Astrocyte of the cerebellum (primary cell): ENCODE measurements at regions not wholly inside any gene's neighbourhood (a gene's known extent, or its start where the extent isn't known, plus 50 kb on each side); places are given as distances from the start of the nearest gene placed in this dataset.

Source experiments
- DNase-seq: peaks from one replicate; pipeline ENCODE4 v3.0.0-alpha.2; 2011; ENCODE audit warnings: low read depth
- H3K4me3 ChIP-seq: 2 replicates; pipeline ENCODE4 v1.5.1; 2011; ENCODE audit warnings: mild to moderate bottlenecking, low read depth, low read length, moderate library complexity
- in situ Hi-C: cut with HindIII; loops from 2 replicates; pipeline ENCODE4 v1.10.0; 2017; ENCODE audit warnings: low sequenced_read_pairs
- TF ChIP-seq, protein P1 (sequence below): IDR thresholded peaks from 2 replicates; pipeline ENCODE4 v1.5.1; 2012; ENCODE audit warnings: low read length, low read depth, moderate library complexity, mild to moderate bottlenecking; ENCODE audit errors: missing control alignments

DNA sequence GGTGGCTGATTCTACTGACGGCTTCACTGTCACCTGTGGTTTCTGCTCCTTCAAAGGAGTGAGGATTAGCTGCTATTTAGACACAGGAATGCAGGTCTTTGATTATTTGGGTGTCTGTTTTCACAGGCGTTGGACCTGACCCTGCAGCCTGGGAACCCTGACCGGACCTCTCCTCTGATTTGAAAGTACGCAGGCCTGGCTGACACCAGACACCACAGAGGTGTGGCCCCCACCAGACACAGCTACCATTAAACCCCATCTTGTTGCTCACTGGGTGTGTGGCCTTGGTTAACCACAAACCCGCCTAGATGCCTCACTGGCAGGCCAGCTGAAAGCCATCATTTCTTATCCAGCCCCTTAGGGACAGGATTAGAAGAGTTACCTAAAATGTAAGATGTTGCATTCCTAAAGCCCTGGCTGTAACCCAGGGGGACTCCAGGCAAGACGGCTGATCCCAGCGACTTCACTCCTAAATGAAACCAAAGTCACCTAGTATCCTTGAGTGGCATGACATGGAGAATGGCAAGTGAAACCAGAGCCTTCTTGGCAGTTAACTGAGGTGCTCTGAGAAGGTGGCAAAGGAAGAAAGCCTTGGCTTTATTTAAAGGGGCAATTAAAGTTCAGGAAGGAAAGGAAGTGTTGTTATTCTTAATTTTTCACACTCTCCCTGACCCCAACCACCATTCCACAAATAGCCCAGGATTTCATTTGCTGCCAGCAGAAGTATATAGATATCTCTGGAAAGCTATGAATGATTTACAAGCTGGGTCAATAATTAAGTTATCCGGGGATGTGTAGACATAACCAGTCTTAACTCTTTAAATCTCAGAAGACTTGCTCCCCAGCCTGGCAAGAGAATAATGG lies 169.9 kb downstream of the QRSL1 start:
- in situ Hi-C loops, result no loop called here
- TF ChIP-seq, protein P1, sequence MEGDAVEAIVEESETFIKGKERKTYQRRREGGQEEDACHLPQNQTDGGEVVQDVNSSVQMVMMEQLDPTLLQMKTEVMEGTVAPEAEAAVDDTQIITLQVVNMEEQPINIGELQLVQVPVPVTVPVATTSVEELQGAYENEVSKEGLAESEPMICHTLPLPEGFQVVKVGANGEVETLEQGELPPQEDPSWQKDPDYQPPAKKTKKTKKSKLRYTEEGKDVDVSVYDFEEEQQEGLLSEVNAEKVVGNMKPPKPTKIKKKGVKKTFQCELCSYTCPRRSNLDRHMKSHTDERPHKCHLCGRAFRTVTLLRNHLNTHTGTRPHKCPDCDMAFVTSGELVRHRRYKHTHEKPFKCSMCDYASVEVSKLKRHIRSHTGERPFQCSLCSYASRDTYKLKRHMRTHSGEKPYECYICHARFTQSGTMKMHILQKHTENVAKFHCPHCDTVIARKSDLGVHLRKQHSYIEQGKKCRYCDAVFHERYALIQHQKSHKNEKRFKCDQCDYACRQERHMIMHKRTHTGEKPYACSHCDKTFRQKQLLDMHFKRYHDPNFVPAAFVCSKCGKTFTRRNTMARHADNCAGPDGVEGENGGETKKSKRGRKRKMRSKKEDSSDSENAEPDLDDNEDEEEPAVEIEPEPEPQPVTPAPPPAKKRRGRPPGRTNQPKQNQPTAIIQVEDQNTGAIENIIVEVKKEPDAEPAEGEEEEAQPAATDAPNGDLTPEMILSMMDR, result no peak
- H3K4me3 ChIP-seq, result no peak overlapping the region
- peak; percentile 43 for DNase-seq

DNA sequence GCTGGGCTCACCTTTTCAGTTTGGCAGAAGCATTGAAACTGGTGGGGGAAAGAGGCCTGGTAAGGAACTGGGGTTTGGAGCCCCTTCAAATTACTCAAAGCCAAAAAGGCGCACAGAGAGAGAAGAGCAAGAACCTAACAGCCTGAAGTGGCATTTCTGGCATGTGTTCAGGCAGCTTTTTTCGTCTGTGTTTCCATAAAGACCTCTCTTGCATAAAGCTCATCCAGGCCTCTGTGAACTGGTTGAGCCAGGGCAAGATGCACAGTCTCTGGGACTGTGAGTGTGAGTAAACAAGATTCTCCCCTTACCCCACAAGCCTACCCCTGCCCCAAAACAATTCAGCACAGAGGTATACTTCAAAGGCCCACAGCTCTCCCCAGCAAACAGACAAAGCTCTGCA lies 167.8 kb downstream of the QRSL1 start:
- TF ChIP-seq, protein P1, result no peak
- no peak overlapping the region for H3K4me3 ChIP-seq
- in situ Hi-C loops, result no loop called here
- DNase-seq, result no peak

GRCh38 chr6:106796781-106797180 lies 167.4 kb downstream of the QRSL1 start:
- H3K4me3 ChIP-seq, result no peak overlapping the region
- DNase-seq, result no peak
- in situ Hi-C loops, result no loop called here
- TF ChIP-seq, protein P1, result no peak

DNA sequence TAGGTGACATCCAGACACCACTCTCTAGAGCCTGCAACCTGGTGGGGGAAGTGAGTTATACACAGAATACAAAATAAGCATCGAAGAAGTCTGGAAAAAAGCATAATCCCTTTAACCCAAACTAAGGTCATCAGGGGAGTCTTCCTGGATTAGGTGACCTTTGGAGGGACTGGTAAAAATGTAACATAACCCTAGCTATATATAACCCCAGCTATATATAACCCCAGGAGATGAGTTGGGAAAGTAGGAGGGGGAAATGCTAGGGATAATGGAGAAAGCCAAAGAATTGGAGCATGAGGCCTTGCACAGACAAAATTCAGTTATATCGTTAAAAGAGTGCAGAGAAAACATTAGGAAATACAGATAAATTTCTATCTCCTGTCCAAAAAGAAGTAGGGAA lies 164.8 kb downstream of the QRSL1 start:
- TF ChIP-seq, protein P1, result no peak
- H3K4me3 ChIP-seq, result no peak overlapping the region
- DNase-seq, result no peak
- in situ Hi-C loops, result no loop called here

DNA sequence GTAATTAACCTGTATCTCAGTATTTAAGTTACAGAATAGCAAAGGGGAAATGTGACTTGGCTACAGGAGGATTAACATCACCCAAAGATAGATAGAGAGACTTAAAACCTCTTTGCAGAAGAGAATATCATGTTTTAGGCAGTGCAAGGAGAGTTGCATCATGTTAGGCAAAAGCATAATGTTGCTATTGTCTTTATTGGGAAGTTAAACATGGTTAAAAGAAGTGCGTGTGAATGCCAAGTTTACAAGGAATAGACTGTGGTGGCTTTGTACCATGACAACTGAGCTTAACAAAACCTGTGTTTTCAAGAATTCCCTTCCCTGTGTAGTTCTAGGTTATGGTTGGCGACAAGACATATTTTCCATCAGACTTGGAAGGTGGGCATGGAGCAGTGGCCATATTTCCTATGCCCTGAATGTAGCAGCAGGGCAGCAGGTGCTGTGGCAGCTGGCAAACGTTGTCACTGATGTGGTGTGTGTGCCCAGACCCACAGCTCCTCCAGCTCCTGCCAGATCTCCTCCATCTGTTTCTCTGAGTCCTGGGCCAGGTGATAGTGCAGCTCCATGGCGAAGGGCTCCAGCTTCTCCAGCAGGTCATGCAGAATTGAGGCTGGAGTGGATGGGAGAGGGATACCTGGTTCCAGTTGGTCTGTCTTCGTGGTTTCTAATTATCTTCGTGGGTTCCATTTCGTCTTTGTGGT lies 163.3 kb downstream of the QRSL1 start:
- in situ Hi-C loops, result no loop called here
- DNase-seq, result no peak
- H3K4me3 ChIP-seq, result no peak overlapping the region
- TF ChIP-seq, protein P1, result no peak

DNA sequence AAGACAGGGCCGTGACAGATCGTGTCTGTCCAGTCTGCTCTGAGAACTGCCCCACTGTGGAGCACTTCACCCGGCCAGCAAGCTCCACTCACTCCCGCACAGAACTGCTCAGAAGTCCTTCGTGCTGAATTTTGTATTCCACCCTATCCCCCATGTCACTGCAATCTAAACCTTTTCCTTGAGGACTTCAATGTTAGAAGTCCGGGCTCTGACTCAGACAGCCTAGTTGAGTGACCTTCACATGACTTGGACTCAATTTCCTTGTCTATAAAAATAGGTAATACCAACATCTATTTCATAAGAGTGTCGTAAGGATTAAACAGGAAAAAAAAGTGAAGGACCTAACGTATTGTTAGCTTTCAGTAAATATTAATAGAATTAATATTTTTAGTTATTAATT lies 161.6 kb downstream of the QRSL1 start:
- TF ChIP-seq, protein P1, result no peak
- no peak overlapping the region for H3K4me3 ChIP-seq
- DNase-seq, result no peak
- in situ Hi-C loops, result no loop called here
